HG02798 (cell line): ENCODE measurements at regions not wholly inside any gene's neighbourhood (a gene's known extent, or its start where the extent isn't known, plus 50 kb on each side); places are given as distances from the start of the nearest gene placed in this dataset.

ENCODE experiments used
- ATAC-seq: cut with Tn5 transposase; IDR thresholded peaks from one replicate; pipeline ENCODE4 v1.9.1; 2021; ENCODE audit warnings: mild to moderate bottlenecking; ENCODE audit not compliant: unreplicated experiment, poor library complexity

- ATAC-seq = no peak
Measured at GRCh38 chr1:67632811-67633655, 52.0 kb upstream of the GADD45A start.

- no peak for ATAC-seq
Measured at GRCh38 chr1:67634396-67634935, 50.5 kb upstream of the GADD45A start.

GRCh38 chr1:67635055-67635809 is 49.8 kb upstream of the GADD45A start:
- ATAC-seq = no peak
